GM23338 (cell line): ENCODE measurements at regions not wholly inside any gene's neighbourhood (a gene's known extent, or its start where the extent isn't known, plus 50 kb on each side); places are given as distances from the start of the nearest gene placed in this dataset.

Source experiments
- ATAC-seq: fragments of 200-7000 bp; cut with Tn5 transposase; 3 replicates; pipeline ENCODE4 v1.9.1; 2020
- DNase-seq: peaks from one replicate; pipeline ENCODE4 v3.0.0-alpha.2; 2015; ENCODE audit warnings: low spot score
- H2AFZ ChIP-seq: fragments of 200-600 bp; sonication (generic); 2 replicates; pipeline ENCODE4 v1.8.0; 2016; ENCODE audit warnings: antibody characterized with exemption, mild to moderate bottlenecking, moderate library complexity
- H3F3A ChIP-seq: fragments of 200-600 bp; sonication (generic); replicated peaks from 2 replicates; pipeline ENCODE4 v1.8.0; 2017; ENCODE audit warnings: antibody characterized with exemption, mixed run types, low read depth
- H3K27ac ChIP-seq: fragments of 200-600 bp; sonication (generic); 2 replicates; pipeline ENCODE4 v1.6.1; 2016; ENCODE audit warnings: low read depth
- H3K27me3 ChIP-seq: fragments of 200-600 bp; sonication (generic); 2 replicates; pipeline ENCODE4 v1.8.0; 2016; ENCODE audit warnings: mild to moderate bottlenecking, mixed run types, moderate library complexity; ENCODE audit not compliant: insufficient read depth
- H3K36me3 ChIP-seq: fragments of 200-600 bp; sonication (generic); 2 replicates; pipeline ENCODE4 v1.8.0; 2016; ENCODE audit warnings: mild to moderate bottlenecking; ENCODE audit not compliant: insufficient read depth
- H3K4me1 ChIP-seq: fragments of 200-600 bp; sonication (generic); 2 replicates; pipeline ENCODE4 v1.8.0; 2016; ENCODE audit warnings: mild to moderate bottlenecking, moderate library complexity; ENCODE audit not compliant: insufficient read depth
- H3K4me2 ChIP-seq: fragments of 200-600 bp; sonication (generic); 2 replicates; pipeline ENCODE4 v1.7.1; 2017; ENCODE audit warnings: mixed run types
- H3K4me3 ChIP-seq: fragments of 200-600 bp; sonication (generic); 2 replicates; pipeline ENCODE4 v1.6.1; 2016; ENCODE audit warnings: mixed run types
- H3K79me2 ChIP-seq: fragments of 200-600 bp; sonication (generic); replicated peaks from 2 replicates; pipeline ENCODE4 v1.8.0; 2017; ENCODE audit warnings: mild to moderate bottlenecking; ENCODE audit not compliant: insufficient read depth
- H3K9me2 ChIP-seq: fragments of 200-600 bp; sonication (generic); 2 replicates; pipeline ENCODE4 v1.8.0; 2017; ENCODE audit not compliant: insufficient read depth
- H4K20me1 ChIP-seq: fragments of 200-600 bp; sonication (generic); replicated peaks from 2 replicates; pipeline ENCODE4 v1.8.0; 2017; ENCODE audit warnings: mild to moderate bottlenecking; ENCODE audit not compliant: insufficient read depth
- H3K27ac Mint-ChIP-seq: 2 replicates; pipeline ENCODE4 v1.8.0; 2020; ENCODE audit warnings: inconsistent platforms, mild to moderate bottlenecking, moderate library complexity, mixed read lengths
- H3K27me3 Mint-ChIP-seq: 3 replicates; pipeline ENCODE4 v1.8.0; 2022; ENCODE audit warnings: low read depth, mild to moderate bottlenecking, moderate library complexity, mixed read lengths, inconsistent platforms; ENCODE audit not compliant: insufficient read depth, poor library complexity
- H3K36me3 Mint-ChIP-seq: 3 replicates; pipeline ENCODE4 v1.8.0; 2021; ENCODE audit warnings: low read depth, mild to moderate bottlenecking, inconsistent platforms, moderate library complexity, mixed read lengths
- H3K4me1 Mint-ChIP-seq: 3 replicates; pipeline ENCODE4 v1.8.0; 2020; ENCODE audit warnings: mild to moderate bottlenecking, inconsistent platforms, mixed read lengths
- H3K4me3 Mint-ChIP-seq: 3 replicates; pipeline ENCODE4 v1.8.0; 2021; ENCODE audit warnings: moderate library complexity, mild to moderate bottlenecking, inconsistent platforms, mixed read lengths
- H3K9me3 Mint-ChIP-seq: 3 replicates; pipeline ENCODE4 v1.8.0; 2020; ENCODE audit warnings: moderate library complexity, mild to moderate bottlenecking, inconsistent platforms, mixed read lengths
- CREB1 ChIP-seq: fragments of 250-450 bp; sonication (Bioruptor Pico); IDR thresholded peaks from 2 replicates; pipeline ENCODE4 v1.5.0; 2020; ENCODE audit warnings: low read depth, mild to moderate bottlenecking, moderate library complexity
- EZH2phosphoT487 ChIP-seq: fragments of 200-600 bp; sonication (generic); IDR thresholded peaks from one replicate; pipeline ENCODE4 v1.8.1; 2018; ENCODE audit warnings: antibody characterized with exemption; ENCODE audit not compliant: unreplicated experiment
- JUNB ChIP-seq: IDR thresholded peaks from one replicate; pipeline ENCODE4 v1.6.1; 2016; ENCODE audit warnings: antibody characterized with exemption; ENCODE audit not compliant: unreplicated experiment
- NANOG ChIP-seq: IDR thresholded peaks from 2 replicates; pipeline ENCODE4 v1.6.1; 2016; ENCODE audit warnings: antibody characterized with exemption, borderline replicate concordance
- POLR2AphosphoS5 ChIP-seq: IDR thresholded peaks from 2 replicates; pipeline ENCODE4 v1.6.1; 2016; ENCODE audit warnings: antibody characterized with exemption, low read depth
- ZNF331 ChIP-seq: fragments of 250-450 bp; sonication (Bioruptor Pico); IDR thresholded peaks from 2 replicates; pipeline ENCODE4 v1.5.0; 2020; ENCODE audit warnings: low read depth, mild to moderate bottlenecking, moderate library complexity
- TF ChIP-seq, protein P1 (sequence below): fragments of 250-450 bp; sonication (Bioruptor Pico); IDR thresholded peaks from 2 replicates; pipeline ENCODE4 v1.5.0; 2020; ENCODE audit warnings: mild to moderate bottlenecking, moderate library complexity

DNA sequence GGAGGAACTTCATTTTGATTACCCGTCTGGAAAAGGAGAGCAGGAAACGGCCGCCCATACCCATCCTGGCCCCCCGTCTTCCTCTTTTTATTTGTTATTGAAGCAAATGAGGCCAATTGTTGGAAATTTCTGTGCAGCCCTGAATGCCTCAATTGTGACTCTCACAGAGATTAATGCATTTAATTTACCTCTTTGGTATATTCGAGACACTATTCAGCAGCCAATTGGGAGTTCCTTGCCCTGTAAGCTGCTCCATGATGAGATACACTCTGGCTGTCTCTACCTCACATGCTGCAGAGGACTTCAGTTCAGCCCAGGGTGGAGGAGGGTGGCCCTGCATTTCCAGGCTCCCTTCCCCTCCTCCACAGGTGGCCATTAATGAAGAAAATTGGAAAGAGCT is 60.6 kb upstream of the NTM start (continued):
- TF ChIP-seq, protein P1, sequence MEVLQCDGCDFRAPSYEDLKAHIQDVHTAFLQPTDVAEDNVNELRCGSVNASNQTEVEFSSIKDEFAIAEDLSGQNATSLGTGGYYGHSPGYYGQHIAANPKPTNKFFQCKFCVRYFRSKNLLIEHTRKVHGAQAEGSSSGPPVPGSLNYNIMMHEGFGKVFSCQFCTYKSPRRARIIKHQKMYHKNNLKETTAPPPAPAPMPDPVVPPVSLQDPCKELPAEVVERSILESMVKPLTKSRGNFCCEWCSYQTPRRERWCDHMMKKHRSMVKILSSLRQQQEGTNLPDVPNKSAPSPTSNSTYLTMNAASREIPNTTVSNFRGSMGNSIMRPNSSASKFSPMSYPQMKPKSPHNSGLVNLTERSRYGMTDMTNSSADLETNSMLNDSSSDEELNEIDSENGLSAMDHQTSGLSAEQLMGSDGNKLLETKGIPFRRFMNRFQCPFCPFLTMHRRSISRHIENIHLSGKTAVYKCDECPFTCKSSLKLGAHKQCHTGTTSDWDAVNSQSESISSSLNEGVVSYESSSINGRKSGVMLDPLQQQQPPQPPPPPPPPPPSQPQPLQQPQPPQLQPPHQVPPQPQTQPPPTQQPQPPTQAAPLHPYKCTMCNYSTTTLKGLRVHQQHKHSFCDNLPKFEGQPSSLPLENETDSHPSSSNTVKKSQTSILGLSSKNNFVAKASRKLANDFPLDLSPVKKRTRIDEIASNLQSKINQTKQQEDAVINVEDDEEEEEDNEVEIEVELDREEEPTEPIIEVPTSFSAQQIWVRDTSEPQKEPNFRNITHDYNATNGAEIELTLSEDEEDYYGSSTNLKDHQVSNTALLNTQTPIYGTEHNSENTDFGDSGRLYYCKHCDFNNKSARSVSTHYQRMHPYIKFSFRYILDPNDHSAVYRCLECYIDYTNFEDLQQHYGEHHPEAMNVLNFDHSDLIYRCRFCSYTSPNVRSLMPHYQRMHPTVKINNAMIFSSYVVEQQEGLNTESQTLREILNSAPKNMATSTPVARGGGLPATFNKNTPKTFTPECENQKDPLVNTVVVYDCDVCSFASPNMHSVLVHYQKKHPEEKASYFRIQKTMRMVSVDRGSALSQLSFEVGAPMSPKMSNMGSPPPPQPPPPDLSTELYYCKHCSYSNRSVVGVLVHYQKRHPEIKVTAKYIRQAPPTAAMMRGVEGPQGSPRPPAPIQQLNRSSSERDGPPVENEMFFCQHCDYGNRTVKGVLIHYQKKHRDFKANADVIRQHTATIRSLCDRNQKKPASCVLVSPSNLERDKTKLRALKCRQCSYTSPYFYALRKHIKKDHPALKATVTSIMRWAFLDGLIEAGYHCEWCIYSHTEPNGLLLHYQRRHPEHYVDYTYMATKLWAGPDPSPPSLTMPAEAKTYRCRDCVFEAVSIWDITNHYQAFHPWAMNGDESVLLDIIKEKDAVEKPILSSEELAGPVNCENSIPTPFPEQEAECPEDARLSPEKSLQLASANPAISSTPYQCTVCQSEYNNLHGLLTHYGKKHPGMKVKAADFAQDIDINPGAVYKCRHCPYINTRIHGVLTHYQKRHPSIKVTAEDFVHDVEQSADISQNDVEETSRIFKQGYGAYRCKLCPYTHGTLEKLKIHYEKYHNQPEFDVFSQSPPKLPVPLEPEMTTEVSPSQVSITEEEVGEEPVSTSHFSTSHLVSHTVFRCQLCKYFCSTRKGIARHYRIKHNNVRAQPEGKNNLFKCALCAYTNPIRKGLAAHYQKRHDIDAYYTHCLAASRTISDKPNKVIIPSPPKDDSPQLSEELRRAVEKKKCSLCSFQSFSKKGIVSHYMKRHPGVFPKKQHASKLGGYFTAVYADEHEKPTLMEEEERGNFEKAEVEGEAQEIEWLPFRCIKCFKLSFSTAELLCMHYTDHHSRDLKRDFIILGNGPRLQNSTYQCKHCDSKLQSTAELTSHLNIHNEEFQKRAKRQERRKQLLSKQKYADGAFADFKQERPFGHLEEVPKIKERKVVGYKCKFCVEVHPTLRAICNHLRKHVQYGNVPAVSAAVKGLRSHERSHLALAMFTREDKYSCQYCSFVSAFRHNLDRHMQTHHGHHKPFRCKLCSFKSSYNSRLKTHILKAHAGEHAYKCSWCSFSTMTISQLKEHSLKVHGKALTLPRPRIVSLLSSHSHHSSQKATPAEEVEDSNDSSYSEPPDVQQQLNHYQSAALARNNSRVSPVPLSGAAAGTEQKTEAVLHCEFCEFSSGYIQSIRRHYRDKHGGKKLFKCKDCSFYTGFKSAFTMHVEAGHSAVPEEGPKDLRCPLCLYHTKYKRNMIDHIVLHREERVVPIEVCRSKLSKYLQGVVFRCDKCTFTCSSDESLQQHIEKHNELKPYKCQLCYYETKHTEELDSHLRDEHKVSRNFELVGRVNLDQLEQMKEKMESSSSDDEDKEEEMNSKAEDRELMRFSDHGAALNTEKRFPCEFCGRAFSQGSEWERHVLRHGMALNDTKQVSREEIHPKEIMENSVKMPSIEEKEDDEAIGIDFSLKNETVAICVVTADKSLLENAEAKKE (CRISPR knock-in tag): no peak
- no peak for TF ChIP-seq POLR2AphosphoS5
- no peak for TF ChIP-seq EZH2phosphoT487
- TF ChIP-seq JUNB: no peak

DNA sequence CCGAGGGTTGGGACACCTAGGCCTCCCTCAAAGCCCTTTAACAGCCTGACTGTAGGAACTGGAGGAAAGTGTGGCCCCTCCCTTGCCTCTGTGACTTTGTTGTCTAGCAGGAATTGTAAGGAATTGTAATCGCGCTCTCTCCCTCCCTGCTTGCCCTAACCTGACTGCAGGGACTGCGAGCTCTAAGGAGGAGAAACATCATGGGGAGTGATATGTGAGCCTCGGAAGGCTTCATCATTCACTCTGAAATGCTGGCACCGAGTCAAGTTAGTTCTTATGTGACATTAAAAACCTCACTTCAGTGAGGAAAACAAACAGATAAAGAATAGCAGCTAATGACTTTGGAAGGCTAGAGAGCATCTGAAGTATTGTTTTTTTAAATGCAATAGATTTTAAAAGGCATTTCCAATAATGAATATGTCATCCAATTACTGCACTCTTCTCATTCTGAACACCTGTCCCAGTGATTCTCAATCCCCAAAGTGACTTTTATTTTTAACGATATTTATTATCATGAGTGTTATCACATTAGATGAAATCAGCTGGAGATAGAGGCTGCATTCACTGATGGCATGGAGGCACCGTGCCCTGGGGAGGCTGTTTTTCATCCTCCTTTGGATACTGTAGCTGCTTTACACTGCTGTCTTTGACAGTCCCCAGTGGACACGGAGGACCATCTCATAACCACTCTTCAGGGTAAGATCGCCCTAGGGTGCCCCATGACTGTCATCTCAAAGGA is 58.5 kb upstream of the NTM start:
- Mint-ChIP-seq H3K9me3 (peaks cover 53% of the 10 kb centered on the region), H3K4me1 (no peaks in the 10 kb centered on the region), H3K27me3 (peaks cover 7% of the 10 kb centered on the region), H3K27ac (no peak overlapping the region), H3K36me3 (peaks cover 72% of the 10 kb centered on the region), H3K4me3 (no peak overlapping the region)
- Histone ChIP-seq H3K27ac (no peak overlapping the region), H3K9me2 (no peaks in the 10 kb centered on the region; the same call in 1 of the 2 replicates), H2AFZ (no peak overlapping the region), H3K79me2 (no peaks in the 10 kb centered on the region), H3K4me3 (no peak overlapping the region), H3K36me3 (peaks cover 8% of the 10 kb centered on the region; the same call in 1 of the 2 replicates), H3F3A (0 out of 2 replicates have a peak, but pooled peaks cover 3% of the 10 kb centered on the region), H3K27me3 (no peaks in the 10 kb centered on the region), H3K4me1 (0 out of 2 replicates have a peak, but pooled peaks cover 5% of the 10 kb centered on the region), H4K20me1 (no peaks in the 10 kb centered on the region), H3K4me2 (no peak overlapping the region)
- DNase-seq (no peak), ATAC-seq (no peak)
- TF ChIP-seq, protein P1 (CRISPR knock-in tag): no peak
- TF ChIP-seq ZNF331 (no peak), CREB1 (CRISPR knock-in tag) (no peak), NANOG (no peak)
